PC-3 (cell line): ENCODE measurements at regions not wholly inside any gene's neighbourhood (a gene's known extent, or its start where the extent isn't known, plus 50 kb on each side); places are given as distances from the start of the nearest gene placed in this dataset.

Experiments
- CTCF ChIP-seq: fragments of 300-600 bp; sonication (generic); conservative IDR thresholded peaks from 2 replicates; pipeline ENCODE4 v1.5.1; 2017; ENCODE audit warnings: antibody characterized with exemption, low read depth, mild to moderate bottlenecking, low read length
- EZH2 ChIP-seq: fragments of 300-600 bp; sonication (generic); IDR thresholded peaks from one replicate; pipeline ENCODE4 v1.6.1; 2017; ENCODE audit warnings: antibody characterized with exemption, mild to moderate bottlenecking, low read length; ENCODE audit not compliant: unreplicated experiment

GRCh38 chr3:24751020-24751419 lies 256.4 kb upstream of the THRB start:
- TF ChIP-seq EZH2 (no peak), CTCF (no peak)
